ENCODE measurements at regions not wholly inside any gene's neighbourhood (a gene's known extent, or its start where the extent isn't known, plus 50 kb on each side); places are given as distances from the start of the nearest gene placed in this dataset.

DNA sequence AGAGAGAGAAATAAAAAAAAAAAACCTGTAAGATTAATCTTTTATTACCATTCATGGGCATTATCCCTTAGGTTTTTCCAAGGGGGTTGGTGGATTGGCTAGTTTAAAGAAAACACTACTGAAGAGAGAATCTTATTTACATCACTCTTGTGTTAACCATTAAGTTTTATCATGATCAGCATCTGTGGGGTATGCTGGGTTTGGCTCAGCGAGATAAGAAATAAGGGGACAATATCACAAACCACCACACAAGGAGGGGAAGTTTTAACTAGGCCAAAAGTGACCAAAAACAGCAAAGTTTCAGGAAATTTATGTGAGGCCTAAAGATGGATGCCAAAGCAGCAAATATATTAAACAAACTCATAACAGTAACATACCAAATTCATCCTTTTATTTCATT, 548.6 kb downstream of the SLC16A7 start:
- in situ Hi-C loops (cut with MboI; ENCODE audit: low sequenced_read_pairs, unreplicated experiment): no loop called here
- no peak for TF ChIP-seq CTCF (IDR thresholded peaks at IDR 0.05; ENCODE audit: borderline replicate concordance, control extremely low read depth, extremely low read depth, insufficient read depth, missing control alignments)
- no peak for DNase-seq (ENCODE audit: low spot score)

- no peak for TF ChIP-seq CTCF (IDR thresholded peaks at IDR 0.05; ENCODE audit: borderline replicate concordance, control extremely low read depth, extremely low read depth, insufficient read depth, missing control alignments)
- in situ Hi-C loops (cut with MboI; ENCODE audit: low sequenced_read_pairs, unreplicated experiment): no loop called here
Measured at GRCh38 chr12:60148109-60148508, 552.3 kb downstream of the SLC16A7 start.

GRCh38 chr12:60148831-60149230, 553.0 kb downstream of the SLC16A7 start:
- in situ Hi-C loops (cut with MboI; ENCODE audit: low sequenced_read_pairs, unreplicated experiment): no loop called here
- TF ChIP-seq CTCF (IDR thresholded peaks at IDR 0.05; ENCODE audit: borderline replicate concordance, control extremely low read depth, extremely low read depth, insufficient read depth, missing control alignments): no peak
- DNase-seq (ENCODE audit: low spot score): no peak

More at GRCh38 chr12:60148109-60148508, 552.3 kb downstream of the SLC16A7 start:
- DNase-seq (ENCODE audit: low spot score): no peak

- no peak for DNase-seq (ENCODE audit: low spot score)
- TF ChIP-seq CTCF (IDR thresholded peaks at IDR 0.05; ENCODE audit: borderline replicate concordance, control extremely low read depth, extremely low read depth, insufficient read depth, missing control alignments): no peak
- in situ Hi-C loops (cut with MboI; ENCODE audit: low sequenced_read_pairs, unreplicated experiment): no loop called here
Measured at GRCh38 chr12:60152756-60153155, 556.9 kb downstream of the SLC16A7 start.

- DNase-seq (ENCODE audit: low spot score): no peak
- TF ChIP-seq CTCF (IDR thresholded peaks at IDR 0.05; ENCODE audit: borderline replicate concordance, control extremely low read depth, extremely low read depth, insufficient read depth, missing control alignments): no peak
- in situ Hi-C loops (cut with MboI; ENCODE audit: low sequenced_read_pairs, unreplicated experiment): no loop called here
Measured at GRCh38 chr12:60159761-60160160, 563.9 kb downstream of the SLC16A7 start.

DNA sequence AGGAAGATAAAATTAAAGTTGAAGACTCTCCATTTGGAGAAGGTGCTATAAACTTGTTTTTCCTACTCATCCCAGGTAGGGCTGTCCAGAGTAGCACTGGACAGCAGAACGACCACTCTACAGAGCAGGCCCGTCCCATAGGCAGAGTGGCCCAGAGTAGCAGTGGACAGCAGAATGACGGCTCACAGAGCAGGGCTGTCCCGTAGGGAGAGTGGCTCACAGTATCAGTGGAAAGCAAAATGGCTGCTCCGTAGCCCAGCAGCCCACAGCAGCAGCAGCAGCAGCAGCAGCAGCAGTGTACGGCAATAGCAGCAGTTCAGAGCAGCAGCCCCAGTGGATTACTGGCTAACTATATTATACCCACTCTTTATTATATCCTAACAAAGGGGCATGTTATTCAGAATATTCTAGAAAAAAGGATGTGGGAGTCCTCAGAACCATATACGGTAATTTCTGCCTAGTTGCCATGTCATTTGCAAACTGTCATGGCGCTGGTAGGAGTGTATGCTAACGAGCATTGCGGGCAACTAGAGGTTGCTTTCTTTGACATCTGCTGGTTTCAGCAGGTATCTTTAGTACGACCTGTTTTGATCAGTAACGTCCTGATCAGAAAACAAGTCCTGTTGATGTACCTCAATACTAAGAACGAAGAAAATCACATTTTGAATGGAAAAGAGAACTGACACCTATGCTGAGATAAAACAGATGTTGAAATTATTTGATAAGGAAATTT, 567.3 kb downstream of the SLC16A7 start:
- TF ChIP-seq CTCF (IDR thresholded peaks at IDR 0.05; ENCODE audit: borderline replicate concordance, control extremely low read depth, extremely low read depth, insufficient read depth, missing control alignments): no peak
- in situ Hi-C loops (cut with MboI; ENCODE audit: low sequenced_read_pairs, unreplicated experiment): no loop called here
- DNase-seq (ENCODE audit: low spot score): no peak

Measured in GM13976 (cell line).